PFSK-1 (cell line): ENCODE measurements at regions not wholly inside any gene's neighbourhood (a gene's known extent, or its start where the extent isn't known, plus 50 kb on each side); places are given as distances from the start of the nearest gene placed in this dataset.

Experiments
- FOXP2 ChIP-seq: optimal IDR thresholded peaks from 2 replicates; pipeline ENCODE3; 2011; ENCODE audit warnings: borderline replicate concordance, control low read depth, inconsistent platforms; ENCODE audit not compliant: insufficient read depth; ENCODE audit errors: extremely low read length, extremely low read depth
- POLR2AphosphoS5 ChIP-seq: IDR thresholded peaks from 2 replicates; pipeline ENCODE4 v1.6.1; 2012; ENCODE audit warnings: low read depth, mild to moderate bottlenecking, control low read depth, low read length, moderate library complexity
- SIN3A ChIP-seq: IDR thresholded peaks from 2 replicates; pipeline ENCODE4 v1.6.1; 2012; ENCODE audit warnings: mild to moderate bottlenecking, low read length, moderate library complexity, borderline replicate concordance; ENCODE audit not compliant: insufficient read depth
- TAF1 ChIP-seq: IDR thresholded peaks from 2 replicates; pipeline ENCODE4 v1.6.1; 2012; ENCODE audit warnings: low read length, control low read depth, borderline replicate concordance; ENCODE audit not compliant: insufficient read depth
- TF ChIP-seq, protein P1 (sequence below), 2 experiments: IDR thresholded peaks; 2 replicates each; pipeline versions ENCODE4 v1.6.1 to v1.8.0; 2011 to 2012; ENCODE audit warnings: low read depth in 2 of 2, low read length in 2 of 2, control low read depth in 1 of 2, inconsistent platforms in 1 of 2, mild to moderate bottlenecking in 1 of 2, moderate library complexity in 1 of 2; ENCODE audit not compliant: insufficient read depth in 1 of 2

GRCh38 chr7:52500841-52501240 is 534.6 kb upstream of the POM121L12 start:
- no peak for TF ChIP-seq TAF1
- TF ChIP-seq, protein P1, sequence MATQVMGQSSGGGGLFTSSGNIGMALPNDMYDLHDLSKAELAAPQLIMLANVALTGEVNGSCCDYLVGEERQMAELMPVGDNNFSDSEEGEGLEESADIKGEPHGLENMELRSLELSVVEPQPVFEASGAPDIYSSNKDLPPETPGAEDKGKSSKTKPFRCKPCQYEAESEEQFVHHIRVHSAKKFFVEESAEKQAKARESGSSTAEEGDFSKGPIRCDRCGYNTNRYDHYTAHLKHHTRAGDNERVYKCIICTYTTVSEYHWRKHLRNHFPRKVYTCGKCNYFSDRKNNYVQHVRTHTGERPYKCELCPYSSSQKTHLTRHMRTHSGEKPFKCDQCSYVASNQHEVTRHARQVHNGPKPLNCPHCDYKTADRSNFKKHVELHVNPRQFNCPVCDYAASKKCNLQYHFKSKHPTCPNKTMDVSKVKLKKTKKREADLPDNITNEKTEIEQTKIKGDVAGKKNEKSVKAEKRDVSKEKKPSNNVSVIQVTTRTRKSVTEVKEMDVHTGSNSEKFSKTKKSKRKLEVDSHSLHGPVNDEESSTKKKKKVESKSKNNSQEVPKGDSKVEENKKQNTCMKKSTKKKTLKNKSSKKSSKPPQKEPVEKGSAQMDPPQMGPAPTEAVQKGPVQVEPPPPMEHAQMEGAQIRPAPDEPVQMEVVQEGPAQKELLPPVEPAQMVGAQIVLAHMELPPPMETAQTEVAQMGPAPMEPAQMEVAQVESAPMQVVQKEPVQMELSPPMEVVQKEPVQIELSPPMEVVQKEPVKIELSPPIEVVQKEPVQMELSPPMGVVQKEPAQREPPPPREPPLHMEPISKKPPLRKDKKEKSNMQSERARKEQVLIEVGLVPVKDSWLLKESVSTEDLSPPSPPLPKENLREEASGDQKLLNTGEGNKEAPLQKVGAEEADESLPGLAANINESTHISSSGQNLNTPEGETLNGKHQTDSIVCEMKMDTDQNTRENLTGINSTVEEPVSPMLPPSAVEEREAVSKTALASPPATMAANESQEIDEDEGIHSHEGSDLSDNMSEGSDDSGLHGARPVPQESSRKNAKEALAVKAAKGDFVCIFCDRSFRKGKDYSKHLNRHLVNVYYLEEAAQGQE (IDR thresholded peaks at IDR 0.05; ENCODE audit: insufficient read depth in 1 of 2, low read depth in 2 of 2, low read length in 2 of 2), result no peak
- no peak for TF ChIP-seq POLR2AphosphoS5
- TF ChIP-seq FOXP2, result no peak
- TF ChIP-seq SIN3A, result no peak

- TF ChIP-seq POLR2AphosphoS5 (no peak), SIN3A (no peak), TAF1 (no peak)
Observed at GRCh38 chr7:52498366-52498765, 537.1 kb upstream of the POM121L12 start.

DNA sequence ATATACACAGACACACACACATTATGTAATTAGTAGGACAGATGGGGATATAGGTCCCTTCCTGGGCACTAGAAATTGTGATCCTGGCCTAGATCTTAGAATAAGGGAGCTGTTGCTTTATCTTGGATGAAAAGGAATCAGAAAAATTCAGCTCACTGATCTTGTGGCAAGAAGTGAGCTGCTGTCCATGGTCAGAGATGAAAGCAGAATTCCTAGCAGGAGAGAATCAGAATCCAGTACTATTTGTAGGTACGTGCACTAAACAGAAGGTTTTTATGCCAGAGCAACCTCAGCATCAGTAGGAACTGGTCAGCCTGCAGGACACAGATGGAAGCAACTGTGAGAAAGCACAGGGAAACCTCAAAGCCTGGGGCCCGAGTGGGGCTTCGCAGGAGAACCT is 549.2 kb upstream of the POM121L12 start:
- TF ChIP-seq, protein P1 (IDR thresholded peaks at IDR 0.05; ENCODE audit: insufficient read depth in 1 of 2, low read depth in 2 of 2, low read length in 2 of 2), result 0 out of 4 replicates have a peak, but pooled peaks of 1 of the 2 experiments have one; percentile 50
- no peak for TF ChIP-seq SIN3A

- TF ChIP-seq, protein P1 (IDR thresholded peaks at IDR 0.05; ENCODE audit: insufficient read depth in 1 of 2, low read depth in 2 of 2, low read length in 2 of 2), result no peak
- no peak for TF ChIP-seq POLR2AphosphoS5
- no peak for TF ChIP-seq SIN3A
- TF ChIP-seq TAF1, result no peak
Observed at GRCh38 chr7:52482076-52482475, 553.4 kb upstream of the POM121L12 start.

GRCh38 chr7:52481571-52481970 is 553.9 kb upstream of the POM121L12 start:
- TF ChIP-seq POLR2AphosphoS5, result no peak
- TF ChIP-seq FOXP2, result no peak
- TF ChIP-seq SIN3A, result no peak
- TF ChIP-seq, protein P1 (IDR thresholded peaks at IDR 0.05; ENCODE audit: insufficient read depth in 1 of 2, low read depth in 2 of 2, low read length in 2 of 2), result no peak
- TF ChIP-seq TAF1, result no peak

GRCh38 chr7:52479990-52480389 is 555.4 kb upstream of the POM121L12 start:
- no peak for TF ChIP-seq POLR2AphosphoS5
- TF ChIP-seq, protein P1 (IDR thresholded peaks at IDR 0.05; ENCODE audit: insufficient read depth in 1 of 2, low read depth in 2 of 2, low read length in 2 of 2), result no peak
- TF ChIP-seq TAF1, result no peak
- TF ChIP-seq SIN3A, result no peak
- no peak for TF ChIP-seq FOXP2
